22Rv1 (cell line): ENCODE measurements at regions not wholly inside any gene's neighbourhood (a gene's known extent, or its start where the extent isn't known, plus 50 kb on each side); places are given as distances from the start of the nearest gene placed in this dataset.

ENCODE experiments used
- ZFX ChIP-seq: fragments of 450-650 bp; IDR thresholded peaks from 2 replicates; pipeline ENCODE4 v1.6.1; 2017; ENCODE audit warnings: antibody characterized with exemption, borderline replicate concordance
- TF ChIP-seq, protein P1 (sequence below): fragments of 450-650 bp; IDR thresholded peaks from 2 replicates; pipeline ENCODE4 v1.5.1; 2017; ENCODE audit warnings: mild to moderate bottlenecking

DNA sequence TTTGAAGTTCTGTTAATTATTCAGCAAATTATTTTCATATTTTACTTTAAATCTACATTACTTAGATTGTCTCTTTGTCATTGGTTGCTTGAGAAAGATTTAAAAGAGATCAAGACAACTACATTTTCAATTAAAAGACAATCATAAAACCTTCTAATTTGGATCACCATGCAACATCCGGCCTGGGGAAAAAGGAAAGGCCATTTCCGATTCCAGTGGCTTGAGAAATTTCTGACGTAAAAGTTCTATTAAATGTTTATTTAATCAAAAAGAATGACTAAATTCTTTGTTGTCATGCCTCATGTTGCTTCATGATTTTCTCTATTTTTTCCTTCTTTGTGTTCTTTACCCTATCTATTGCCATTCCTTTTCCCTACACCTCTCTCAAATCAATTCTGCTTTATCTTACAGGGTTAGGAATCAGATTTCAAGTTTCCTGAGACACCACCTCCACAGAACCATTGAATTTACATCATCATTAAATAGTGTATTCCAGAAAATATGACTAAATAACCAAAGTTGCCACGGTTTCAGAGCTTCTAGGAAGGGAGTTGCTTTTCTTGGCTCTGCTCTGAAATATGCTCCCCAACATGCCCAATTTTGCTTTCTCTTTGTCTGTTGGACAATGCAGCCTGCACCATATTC is 124.6 kb upstream of the ACSL4 start:
- TF ChIP-seq, protein P1, sequence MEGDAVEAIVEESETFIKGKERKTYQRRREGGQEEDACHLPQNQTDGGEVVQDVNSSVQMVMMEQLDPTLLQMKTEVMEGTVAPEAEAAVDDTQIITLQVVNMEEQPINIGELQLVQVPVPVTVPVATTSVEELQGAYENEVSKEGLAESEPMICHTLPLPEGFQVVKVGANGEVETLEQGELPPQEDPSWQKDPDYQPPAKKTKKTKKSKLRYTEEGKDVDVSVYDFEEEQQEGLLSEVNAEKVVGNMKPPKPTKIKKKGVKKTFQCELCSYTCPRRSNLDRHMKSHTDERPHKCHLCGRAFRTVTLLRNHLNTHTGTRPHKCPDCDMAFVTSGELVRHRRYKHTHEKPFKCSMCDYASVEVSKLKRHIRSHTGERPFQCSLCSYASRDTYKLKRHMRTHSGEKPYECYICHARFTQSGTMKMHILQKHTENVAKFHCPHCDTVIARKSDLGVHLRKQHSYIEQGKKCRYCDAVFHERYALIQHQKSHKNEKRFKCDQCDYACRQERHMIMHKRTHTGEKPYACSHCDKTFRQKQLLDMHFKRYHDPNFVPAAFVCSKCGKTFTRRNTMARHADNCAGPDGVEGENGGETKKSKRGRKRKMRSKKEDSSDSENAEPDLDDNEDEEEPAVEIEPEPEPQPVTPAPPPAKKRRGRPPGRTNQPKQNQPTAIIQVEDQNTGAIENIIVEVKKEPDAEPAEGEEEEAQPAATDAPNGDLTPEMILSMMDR = no peak
- no peak for TF ChIP-seq ZFX
